A673 (cell line): ENCODE measurements at regions not wholly inside any gene's neighbourhood (a gene's known extent, or its start where the extent isn't known, plus 50 kb on each side); places are given as distances from the start of the nearest gene placed in this dataset.

ENCODE experiments used
- BruUV-seq: library from RNA; stranded (reverse); fragments of 400-500 nt; replicated peaks from 2 replicates; lab custom pipeline; 2021; lab: Mats Ljungman, UMichigan
- CTCF ChIA-PET: fragments of 300-600 bp; sonication (Branson Sonifier 250); formaldehyde crosslinking; loops from one replicate; lab custom pipeline; 2022; ENCODE audit warnings: antibody characterized with exemption; lab: Charles Lee
- POLR2A ChIA-PET: fragments of 300-600 bp; sonication (Branson Sonifier 250); formaldehyde crosslinking; loops from one replicate; lab custom pipeline; 2022; ENCODE audit warnings: antibody characterized with exemption; ENCODE audit not compliant: low non-redundant PET; lab: Charles Lee
- DNase-seq: peaks from one replicate; pipeline ENCODE4 v3.0.0-alpha.2; 2015; ENCODE audit warnings: low spot score
- H3K27ac ChIP-seq: fragments of 200-600 bp; sonication (generic); 2 replicates; pipeline ENCODE4 v1.5.1; 2016; ENCODE audit warnings: mixed run types, low read depth, mild to moderate bottlenecking, mixed read lengths, antibody characterized with exemption, low read length; ENCODE audit not compliant: poor library complexity, severe bottlenecking
- H3K27me3 ChIP-seq: fragments of 200-600 bp; sonication (generic); replicated peaks from 2 replicates; pipeline ENCODE4 v1.6.1; 2017; ENCODE audit warnings: mixed run types, low read depth, mild to moderate bottlenecking, mixed read lengths, antibody characterized with exemption, low read length; ENCODE audit not compliant: insufficient read depth, poor library complexity
- H3K36me3 ChIP-seq: fragments of 200-600 bp; sonication (generic); 2 replicates; pipeline ENCODE4 v1.6.1; 2016; ENCODE audit warnings: mixed run types, mild to moderate bottlenecking, mixed read lengths, antibody characterized with exemption, low read length; ENCODE audit not compliant: insufficient read depth, poor library complexity, severe bottlenecking
- H3K4me1 ChIP-seq: fragments of 200-600 bp; sonication (generic); 2 replicates; pipeline ENCODE4 v1.6.1; 2017; ENCODE audit warnings: mixed run types, mild to moderate bottlenecking, mixed read lengths, antibody characterized with exemption, low read length; ENCODE audit not compliant: insufficient read depth, poor library complexity, severe bottlenecking
- H3K4me3 ChIP-seq: fragments of 200-600 bp; sonication (generic); 2 replicates; pipeline ENCODE4 v1.5.1; 2016; ENCODE audit warnings: low read depth, mixed run types, mild to moderate bottlenecking, mixed read lengths, low read length; ENCODE audit not compliant: poor library complexity, severe bottlenecking
- H3K9me3 ChIP-seq: fragments of 200-600 bp; sonication (generic); 2 replicates; pipeline ENCODE4 v1.6.1; 2016; ENCODE audit warnings: mixed run types, low read depth, mild to moderate bottlenecking, mixed read lengths, antibody characterized with exemption, low read length; ENCODE audit not compliant: poor library complexity, severe bottlenecking
- EZH2 ChIP-seq: fragments of 200-600 bp; sonication (generic); IDR thresholded peaks from 2 replicates; pipeline ENCODE4 v1.6.1; 2017; ENCODE audit warnings: borderline replicate concordance, low read depth, mild to moderate bottlenecking, mixed read lengths, antibody characterized with exemption, low read length; ENCODE audit not compliant: poor library complexity, severe bottlenecking
- intact Hi-C: fragments of 100-400 bp; cut with micrococcal nuclease; formaldehyde crosslinking; loops from one replicate; pipeline ENCODE4 v1.10.0; 2022; ENCODE audit not compliant: unreplicated experiment
- TF ChIP-seq, protein P1 (sequence below): fragments of 300-800, 200-600 bp; sonication (generic); conservative IDR thresholded peaks from 2 replicates; pipeline ENCODE4 v1.5.1; 2017; ENCODE audit warnings: low read depth, mild to moderate bottlenecking, antibody characterized with exemption, low read length, moderate library complexity, mixed read lengths

DNA sequence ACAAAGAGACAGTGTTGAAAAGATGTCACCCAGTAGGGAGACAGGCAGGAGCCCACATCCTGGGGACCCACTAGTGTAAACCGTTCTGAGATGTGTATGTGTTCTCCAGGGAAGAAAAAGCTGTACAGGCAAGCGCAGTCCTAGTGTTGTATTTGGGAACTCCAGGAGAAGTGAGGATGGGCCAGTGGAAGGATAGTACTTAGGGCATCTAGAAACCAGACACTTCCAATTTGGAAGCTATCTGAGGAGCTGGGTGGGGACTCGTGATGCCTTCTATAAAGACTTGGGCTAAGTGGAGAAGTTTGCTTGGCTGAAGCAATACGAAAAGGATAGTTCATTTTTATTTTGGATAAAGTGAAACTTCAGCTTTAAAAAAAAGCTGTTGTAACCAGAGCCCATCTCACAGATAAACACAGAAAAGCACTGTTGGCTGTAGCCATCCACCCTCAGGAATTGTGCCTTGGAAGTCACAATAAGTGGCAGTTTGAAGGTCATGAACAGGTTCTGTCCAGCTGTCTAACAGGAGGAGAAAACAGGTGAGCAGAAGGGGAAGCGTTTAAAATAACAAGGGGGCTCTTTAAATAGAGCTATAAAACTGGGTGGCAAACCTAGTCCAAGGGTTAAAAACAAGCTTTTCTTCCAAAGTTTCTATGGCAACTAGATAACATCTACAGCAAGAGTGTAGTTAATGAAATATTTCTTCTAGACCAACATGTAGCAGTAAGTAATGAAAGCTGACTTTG, 108.0 kb upstream of the ARHGAP5 start:
- intact Hi-C loops = no loop called here
- BruUV-seq = no TSS peak

DNA sequence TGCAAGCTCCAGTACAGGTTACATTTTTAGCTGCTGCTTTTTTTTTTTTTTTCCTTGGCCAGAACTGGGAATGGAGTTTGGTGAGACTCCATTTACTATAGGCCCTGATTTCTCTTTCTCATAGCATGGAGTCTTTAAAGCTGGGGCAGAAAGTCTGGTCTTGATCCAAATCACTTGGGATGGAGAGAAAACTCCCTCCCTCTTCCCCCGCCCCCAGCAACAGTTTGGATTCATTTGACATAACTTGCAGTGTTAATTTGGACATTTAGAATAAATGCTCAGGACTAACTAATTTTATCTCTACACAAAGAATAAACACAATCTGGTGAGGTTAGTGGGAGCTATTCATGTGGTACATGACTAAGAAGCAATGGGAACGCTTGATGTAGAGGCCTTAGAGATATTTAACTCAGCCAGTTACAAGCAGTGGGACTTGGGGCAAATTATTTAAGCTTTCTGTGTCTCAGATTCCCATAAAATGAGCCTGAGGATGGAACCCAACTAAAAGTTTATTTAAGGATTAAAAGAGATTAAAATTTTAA, 107.3 kb upstream of the ARHGAP5 start:
- Histone ChIP-seq H3K36me3 (no peaks in the 10 kb centered on the region), H3K27ac (no peak overlapping the region), H3K27me3 (no peaks in the 10 kb centered on the region), H3K4me1 (no peaks in the 10 kb centered on the region), H3K4me3 (no peak overlapping the region), H3K9me3 (peaks cover 4% of the 10 kb centered on the region)
- POLR2A ChIA-PET = no interaction called here
- CTCF ChIA-PET = interaction anchor here (0.5 kb wide), 1 partner anchor 283 kb away, joined by 9 read pairs; no protein-coding TSS in a partner anchor
- BruUV-seq = no TSS peak
- no peak for DNase-seq
- intact Hi-C loops = no loop called here
- no peak for TF ChIP-seq EZH2
- TF ChIP-seq, protein P1, sequence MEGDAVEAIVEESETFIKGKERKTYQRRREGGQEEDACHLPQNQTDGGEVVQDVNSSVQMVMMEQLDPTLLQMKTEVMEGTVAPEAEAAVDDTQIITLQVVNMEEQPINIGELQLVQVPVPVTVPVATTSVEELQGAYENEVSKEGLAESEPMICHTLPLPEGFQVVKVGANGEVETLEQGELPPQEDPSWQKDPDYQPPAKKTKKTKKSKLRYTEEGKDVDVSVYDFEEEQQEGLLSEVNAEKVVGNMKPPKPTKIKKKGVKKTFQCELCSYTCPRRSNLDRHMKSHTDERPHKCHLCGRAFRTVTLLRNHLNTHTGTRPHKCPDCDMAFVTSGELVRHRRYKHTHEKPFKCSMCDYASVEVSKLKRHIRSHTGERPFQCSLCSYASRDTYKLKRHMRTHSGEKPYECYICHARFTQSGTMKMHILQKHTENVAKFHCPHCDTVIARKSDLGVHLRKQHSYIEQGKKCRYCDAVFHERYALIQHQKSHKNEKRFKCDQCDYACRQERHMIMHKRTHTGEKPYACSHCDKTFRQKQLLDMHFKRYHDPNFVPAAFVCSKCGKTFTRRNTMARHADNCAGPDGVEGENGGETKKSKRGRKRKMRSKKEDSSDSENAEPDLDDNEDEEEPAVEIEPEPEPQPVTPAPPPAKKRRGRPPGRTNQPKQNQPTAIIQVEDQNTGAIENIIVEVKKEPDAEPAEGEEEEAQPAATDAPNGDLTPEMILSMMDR = no peak

More for the DNA sequence above, 108.0 kb upstream of the ARHGAP5 start:
- Histone ChIP-seq H3K9me3 (peaks cover 4% of the 10 kb centered on the region), H3K27me3 (no peaks in the 10 kb centered on the region), H3K4me1 (no peaks in the 10 kb centered on the region), H3K4me3 (no peak overlapping the region), H3K27ac (no peak overlapping the region), H3K36me3 (no peaks in the 10 kb centered on the region)
- no peak for TF ChIP-seq EZH2
- TF ChIP-seq, protein P1 = no peak
- ChIA-PET POLR2A (no interaction called here), CTCF (no interaction called here)
- no peak for DNase-seq

DNA sequence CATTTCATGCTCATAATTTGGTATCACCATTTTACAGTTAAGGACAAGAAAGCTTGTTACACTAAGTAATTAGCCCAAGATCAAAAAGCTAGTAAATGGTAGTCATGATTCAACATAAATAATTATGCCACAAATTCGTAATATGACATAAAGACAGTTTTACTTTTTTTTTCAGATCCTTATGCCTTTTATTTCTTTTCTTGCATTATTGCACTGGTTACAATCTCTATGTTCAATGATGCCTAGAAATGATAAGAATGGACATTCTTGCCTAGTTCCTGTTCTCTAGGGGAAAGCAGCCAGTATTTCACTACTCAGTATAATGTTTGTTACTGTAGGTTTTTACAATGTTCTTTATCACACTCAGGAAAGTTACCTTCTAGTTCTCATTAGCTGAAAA, 106.4 kb upstream of the ARHGAP5 start:
- no peak for DNase-seq
- TF ChIP-seq, protein P1 = no peak
- TF ChIP-seq EZH2 = no peak
- intact Hi-C loops = no loop called here
- H3K4me1 ChIP-seq = no peaks in the 10 kb centered on the region
- ChIA-PET POLR2A (no interaction called here), CTCF (no interaction called here)
- H3K9me3 ChIP-seq = peaks cover 4% of the 10 kb centered on the region
- H3K4me3 ChIP-seq = no peak overlapping the region
- H3K27me3 ChIP-seq = no peaks in the 10 kb centered on the region
- no peaks in the 10 kb centered on the region for H3K36me3 ChIP-seq
- H3K27ac ChIP-seq = no peak overlapping the region
- no TSS peak for BruUV-seq
